BLaER1 treated with 17β-estradiol and CSF1 and Interleukin-3, amounts not matched to agents 10 nM and 100 nM (cell line): ENCODE measurements at regions not wholly inside any gene's neighbourhood (a gene's known extent, or its start where the extent isn't known, plus 50 kb on each side); places are given as distances from the start of the nearest gene placed in this dataset.
"Not testable (repeated sequence)": the region's sequence is repeated elsewhere in the genome, so short reads cannot be mapped to it uniquely, and the experiment has no call there.

Experiments used
- H3K27ac ChIP-seq, 11 experiments: shearing (Covaris generic); formaldehyde crosslinking; 2 replicates each; pipeline ENCODE4 v1.8.1; 2022
- H3K27me3 ChIP-seq, 11 experiments: shearing (Covaris generic); formaldehyde crosslinking; 2 replicates each; pipeline ENCODE4 v1.8.1; 2022
- H3K36me3 ChIP-seq, 11 experiments: shearing (Covaris generic); formaldehyde crosslinking; 2 replicates each; pipeline ENCODE4 v1.8.1; 2022
- H3K4me1 ChIP-seq, 10 experiments: shearing (Covaris generic); formaldehyde crosslinking; 2 replicates each; pipeline ENCODE4 v1.8.1; 2022
- H3K4me2 ChIP-seq, 11 experiments: shearing (Covaris generic); formaldehyde crosslinking; 2 replicates each; pipeline ENCODE4 v1.8.1; 2022
- H3K4me3 ChIP-seq, 10 experiments: shearing (Covaris generic); formaldehyde crosslinking; 2 replicates each; pipeline ENCODE4 v1.8.1; 2022
- H3K9ac ChIP-seq, 11 experiments: shearing (Covaris generic); formaldehyde crosslinking; 2 replicates each; pipeline ENCODE4 v1.8.1; 2022
- H3K9me3 ChIP-seq, 11 experiments: shearing (Covaris generic); formaldehyde crosslinking; replicated peaks in 1 of 11; 2 replicates each; pipeline ENCODE4 v1.8.1; 2022
- H4K20me1 ChIP-seq, 11 experiments: shearing (Covaris generic); formaldehyde crosslinking; 2 replicates each; pipeline ENCODE4 v1.8.1; 2022
- Cebpa-rat ChIP-seq, 11 experiments: shearing (Covaris generic); IDR thresholded peaks; 2 replicates each; pipeline ENCODE4 v1.8.1; 2022

- Histone ChIP-seq H3K4me1 (no peaks in the 10 kb centered on the region), H3K9me3 (no peaks in the 10 kb centered on the region), H3K27me3 (no peaks in the 10 kb centered on the region), H3K9ac (no peak overlapping the region), H3K4me3 (no peak overlapping the region), H4K20me1 (no peaks in the 10 kb centered on the region), H3K27ac (no peak overlapping the region), H3K4me2 (no peak overlapping the region), H3K36me3 (no peaks in the 10 kb centered on the region)
- no peak for TF ChIP-seq Cebpa-rat (IDR thresholded peaks at IDR 0.05)
These were observed 275.9 kb upstream of the REG3G start for GRCh38 chr2:78749638-78750037.

GRCh38 chr2:78750219-78750618, 275.3 kb upstream of the REG3G start:
- Histone ChIP-seq H3K27me3 (no peaks in the 10 kb centered on the region), H4K20me1 (no peaks in the 10 kb centered on the region), H3K9ac (no peak overlapping the region), H3K36me3 (no peaks in the 10 kb centered on the region), H3K4me1 (no peaks in the 10 kb centered on the region), H3K27ac (no peak overlapping the region), H3K9me3 (no peaks in the 10 kb centered on the region), H3K4me2 (no peak overlapping the region), H3K4me3 (no peak overlapping the region)
- no peak for TF ChIP-seq Cebpa-rat (IDR thresholded peaks at IDR 0.05)

- Histone ChIP-seq H4K20me1 (no peaks in the 10 kb centered on the region), H3K27me3 (no peaks in the 10 kb centered on the region), H3K9me3 (peaks cover 0 to 2% (median 0%) of the 10 kb centered on the region in 11 experiments; a peak in 2 of 22 replicates), H3K9ac (no peak overlapping the region), H3K4me3 (no peak overlapping the region), H3K36me3 (no peaks in the 10 kb centered on the region), H3K4me1 (no peaks in the 10 kb centered on the region), H3K27ac (no peak overlapping the region), H3K4me2 (no peak overlapping the region)
- no peak for TF ChIP-seq Cebpa-rat (IDR thresholded peaks at IDR 0.05)
These were observed 270.6 kb upstream of the REG3G start for GRCh38 chr2:78754930-78755329.

DNA sequence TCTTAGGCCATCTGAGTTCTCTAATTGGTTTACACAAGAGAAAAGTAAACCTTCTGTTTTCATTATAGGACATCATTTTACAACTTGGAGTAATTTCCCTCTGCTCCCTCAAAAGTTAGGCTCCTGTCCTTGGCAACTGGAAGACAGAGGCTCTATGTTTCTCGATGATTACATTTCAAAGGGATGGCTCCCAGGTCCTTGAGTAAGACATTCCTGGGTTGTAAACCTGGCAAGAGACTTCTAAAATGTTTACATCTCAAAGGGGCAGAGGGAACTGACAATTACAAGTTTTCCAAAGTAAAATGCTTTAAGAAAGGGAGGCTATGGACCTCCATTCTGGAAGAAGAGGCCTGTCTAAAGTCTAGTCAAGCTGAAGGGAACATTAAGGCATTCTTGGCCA, 268.3 kb upstream of the REG3G start:
- no peak for TF ChIP-seq Cebpa-rat (IDR thresholded peaks at IDR 0.05)
- Histone ChIP-seq H3K36me3 (no peaks in the 10 kb centered on the region), H4K20me1 (no peaks in the 10 kb centered on the region), H3K27ac (no peak overlapping the region), H3K4me2 (no peak overlapping the region), H3K9ac (no peak overlapping the region), H3K9me3 (peaks cover 13 to 24% (median 22%) of the 10 kb centered on the region in 11 experiments), H3K27me3 (no peaks in the 10 kb centered on the region), H3K4me1 (no peaks in the 10 kb centered on the region), H3K4me3 (no peak overlapping the region)

GRCh38 chr2:78757640-78758039, 267.9 kb upstream of the REG3G start:
- H3K27ac ChIP-seq: no peak overlapping the region
- no peaks in the 10 kb centered on the region for H3K4me1 ChIP-seq
- H3K36me3 ChIP-seq: no peaks in the 10 kb centered on the region

GRCh38 chr2:78758765-78759164, 266.7 kb upstream of the REG3G start:
- H3K36me3 ChIP-seq, H3K27ac ChIP-seq, H3K9ac ChIP-seq, H3K4me1 ChIP-seq, H4K20me1 ChIP-seq, H3K4me3 ChIP-seq, H3K27me3 ChIP-seq, H3K4me2 ChIP-seq: not testable (repeated sequence)
- peaks cover 21 to 40% (median 33%) of the 10 kb centered on the region in 11 experiments for H3K9me3 ChIP-seq

More at GRCh38 chr2:78757640-78758039, 267.9 kb upstream of the REG3G start:
- H3K27me3 ChIP-seq: no peaks in the 10 kb centered on the region
- no peak overlapping the region for H3K9ac ChIP-seq
- no peaks in the 10 kb centered on the region for H4K20me1 ChIP-seq
- H3K4me3 ChIP-seq: no peak overlapping the region
- TF ChIP-seq Cebpa-rat (IDR thresholded peaks at IDR 0.05): no peak
- peaks cover 18 to 29% (median 26%) of the 10 kb centered on the region in 11 experiments for H3K9me3 ChIP-seq
- H3K4me2 ChIP-seq: no peak overlapping the region

DNA sequence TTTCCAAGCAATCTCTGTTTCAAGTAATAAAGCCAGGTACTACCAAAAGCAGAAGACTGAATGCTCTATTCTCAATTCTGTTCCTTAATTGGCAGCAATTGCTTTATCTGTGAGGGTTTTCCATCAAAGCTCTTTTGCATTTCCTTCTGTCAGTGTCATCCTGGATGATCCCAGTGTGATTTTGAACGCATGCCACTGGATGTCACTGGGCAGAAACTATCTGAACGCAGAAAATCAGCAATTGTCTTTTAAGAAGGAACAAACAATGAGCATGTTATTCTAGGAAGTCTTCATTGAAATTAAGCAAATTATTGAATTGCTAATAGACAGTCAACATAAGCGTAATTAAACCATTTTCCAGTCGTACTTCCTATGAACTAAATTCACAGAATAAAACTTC, 259.0 kb upstream of the REG3G start:
- no peak overlapping the region for H3K4me2 ChIP-seq
- H4K20me1 ChIP-seq: no peaks in the 10 kb centered on the region
- H3K4me3 ChIP-seq: no peak overlapping the region
- H3K27ac ChIP-seq: no peak overlapping the region
- H3K9me3 ChIP-seq: peaks cover 13 to 29% (median 22%) of the 10 kb centered on the region in 11 experiments
- no peaks in the 10 kb centered on the region for H3K4me1 ChIP-seq
- no peak for TF ChIP-seq Cebpa-rat (IDR thresholded peaks at IDR 0.05)
- no peaks in the 10 kb centered on the region for H3K36me3 ChIP-seq
- H3K27me3 ChIP-seq: no peaks in the 10 kb centered on the region
- no peak overlapping the region for H3K9ac ChIP-seq

- no peak for TF ChIP-seq Cebpa-rat (IDR thresholded peaks at IDR 0.05)
- H3K4me2 ChIP-seq: no peak overlapping the region
- no peak overlapping the region for H3K27ac ChIP-seq
- H3K9me3 ChIP-seq: peaks cover 0 to 14% (median 7%) of the 10 kb centered on the region in 11 experiments; a peak in 12 of 22 replicates
- no peak overlapping the region for H3K9ac ChIP-seq
- no peaks in the 10 kb centered on the region for H3K36me3 ChIP-seq
- H3K27me3 ChIP-seq: no peaks in the 10 kb centered on the region
- H3K4me3 ChIP-seq: no peak overlapping the region
- no peaks in the 10 kb centered on the region for H4K20me1 ChIP-seq
- no peaks in the 10 kb centered on the region for H3K4me1 ChIP-seq
These were observed 257.5 kb upstream of the REG3G start for GRCh38 chr2:78768016-78768415.

GRCh38 chr2:78775291-78775690, 250.2 kb upstream of the REG3G start:
- Histone ChIP-seq H3K4me2 (no peak overlapping the region), H3K36me3 (no peaks in the 10 kb centered on the region), H3K4me3 (no peak overlapping the region), H3K4me1 (no peaks in the 10 kb centered on the region), H3K27me3 (no peaks in the 10 kb centered on the region), H3K27ac (no peak overlapping the region), H3K9me3 (peaks cover 11 to 18% (median 15%) of the 10 kb centered on the region in 11 experiments), H4K20me1 (no peaks in the 10 kb centered on the region), H3K9ac (no peak overlapping the region)
- TF ChIP-seq Cebpa-rat (IDR thresholded peaks at IDR 0.05): no peak

DNA sequence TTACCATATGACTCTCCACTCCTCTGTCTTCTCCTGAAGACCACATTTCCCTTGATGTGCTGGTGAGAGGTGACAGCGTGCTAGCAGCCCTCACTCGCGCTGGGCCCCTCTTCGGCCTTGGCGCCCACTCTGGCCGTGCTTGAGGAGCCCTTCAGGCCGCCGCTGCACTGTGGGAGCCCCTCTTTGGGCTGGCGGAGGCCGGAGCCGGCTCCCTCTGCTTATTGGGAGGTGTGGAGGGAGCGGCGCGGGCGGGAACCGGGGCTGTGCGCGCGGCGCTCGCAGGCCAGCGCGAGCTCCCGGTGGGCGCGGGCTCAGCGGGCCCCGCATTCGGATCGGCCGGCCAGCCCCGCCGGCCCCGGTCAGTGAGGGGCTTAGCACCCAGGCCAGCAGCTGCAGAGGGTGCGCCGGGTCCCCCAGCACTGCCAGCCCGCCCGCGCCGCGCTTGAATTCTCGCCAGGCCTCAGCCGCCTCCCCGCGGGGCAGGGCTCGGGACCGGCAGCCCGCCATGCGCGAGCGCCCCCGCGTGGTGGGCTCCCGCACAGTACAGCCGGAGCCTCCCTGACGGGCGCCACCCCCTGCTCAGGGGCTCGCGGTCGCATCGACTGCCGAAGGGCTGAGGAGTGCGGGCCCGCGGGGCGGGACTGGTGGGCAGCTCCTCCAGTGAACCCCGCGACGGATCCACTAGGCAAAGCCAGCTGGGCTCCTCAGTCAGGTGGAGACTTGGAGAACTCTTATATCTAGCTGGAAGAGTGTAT, 246.6 kb upstream of the REG3G start:
- TF ChIP-seq Cebpa-rat (IDR thresholded peaks at IDR 0.05): no peak
- Histone ChIP-seq H3K4me1 (no peaks in the 10 kb centered on the region), H4K20me1 (no peaks in the 10 kb centered on the region), H3K27ac (no peak overlapping the region), H3K27me3 (no peaks in the 10 kb centered on the region), H3K4me3 (no peak overlapping the region), H3K9me3 (peaks cover 11 to 18% (median 15%) of the 10 kb centered on the region in 11 experiments), H3K9ac (no peak overlapping the region), H3K4me2 (no peak overlapping the region), H3K36me3 (no peaks in the 10 kb centered on the region)
